GM23338 (cell line): ENCODE measurements at regions not wholly inside any gene's neighbourhood (a gene's known extent, or its start where the extent isn't known, plus 50 kb on each side); places are given as distances from the start of the nearest gene placed in this dataset.

ENCODE experiments used
- ATAC-seq: fragments of 200-7000 bp; cut with Tn5 transposase; 3 replicates; pipeline ENCODE4 v1.9.1; 2020
- DNase-seq: peaks from one replicate; pipeline ENCODE4 v3.0.0-alpha.2; 2015; ENCODE audit warnings: low spot score
- H2AFZ ChIP-seq: fragments of 200-600 bp; sonication (generic); 2 replicates; pipeline ENCODE4 v1.8.0; 2016; ENCODE audit warnings: antibody characterized with exemption, mild to moderate bottlenecking, moderate library complexity
- H3F3A ChIP-seq: fragments of 200-600 bp; sonication (generic); replicated peaks from 2 replicates; pipeline ENCODE4 v1.8.0; 2017; ENCODE audit warnings: antibody characterized with exemption, mixed run types, low read depth
- H3K27ac ChIP-seq: fragments of 200-600 bp; sonication (generic); 2 replicates; pipeline ENCODE4 v1.6.1; 2016; ENCODE audit warnings: low read depth
- H3K27me3 ChIP-seq: fragments of 200-600 bp; sonication (generic); 2 replicates; pipeline ENCODE4 v1.8.0; 2016; ENCODE audit warnings: mild to moderate bottlenecking, mixed run types, moderate library complexity; ENCODE audit not compliant: insufficient read depth
- H3K36me3 ChIP-seq: fragments of 200-600 bp; sonication (generic); 2 replicates; pipeline ENCODE4 v1.8.0; 2016; ENCODE audit warnings: mild to moderate bottlenecking; ENCODE audit not compliant: insufficient read depth
- H3K4me1 ChIP-seq: fragments of 200-600 bp; sonication (generic); 2 replicates; pipeline ENCODE4 v1.8.0; 2016; ENCODE audit warnings: mild to moderate bottlenecking, moderate library complexity; ENCODE audit not compliant: insufficient read depth
- H3K4me2 ChIP-seq: fragments of 200-600 bp; sonication (generic); 2 replicates; pipeline ENCODE4 v1.7.1; 2017; ENCODE audit warnings: mixed run types
- H3K4me3 ChIP-seq: fragments of 200-600 bp; sonication (generic); 2 replicates; pipeline ENCODE4 v1.6.1; 2016; ENCODE audit warnings: mixed run types
- H3K79me2 ChIP-seq: fragments of 200-600 bp; sonication (generic); replicated peaks from 2 replicates; pipeline ENCODE4 v1.8.0; 2017; ENCODE audit warnings: mild to moderate bottlenecking; ENCODE audit not compliant: insufficient read depth
- H3K9me2 ChIP-seq: fragments of 200-600 bp; sonication (generic); 2 replicates; pipeline ENCODE4 v1.8.0; 2017; ENCODE audit not compliant: insufficient read depth
- H4K20me1 ChIP-seq: fragments of 200-600 bp; sonication (generic); replicated peaks from 2 replicates; pipeline ENCODE4 v1.8.0; 2017; ENCODE audit warnings: mild to moderate bottlenecking; ENCODE audit not compliant: insufficient read depth
- H3K27ac Mint-ChIP-seq: 2 replicates; pipeline ENCODE4 v1.8.0; 2020; ENCODE audit warnings: inconsistent platforms, mild to moderate bottlenecking, moderate library complexity, mixed read lengths
- H3K27me3 Mint-ChIP-seq: 3 replicates; pipeline ENCODE4 v1.8.0; 2022; ENCODE audit warnings: low read depth, mild to moderate bottlenecking, moderate library complexity, mixed read lengths, inconsistent platforms; ENCODE audit not compliant: insufficient read depth, poor library complexity
- H3K36me3 Mint-ChIP-seq: 3 replicates; pipeline ENCODE4 v1.8.0; 2021; ENCODE audit warnings: low read depth, mild to moderate bottlenecking, inconsistent platforms, moderate library complexity, mixed read lengths
- H3K4me1 Mint-ChIP-seq: 3 replicates; pipeline ENCODE4 v1.8.0; 2020; ENCODE audit warnings: mild to moderate bottlenecking, inconsistent platforms, mixed read lengths
- H3K4me3 Mint-ChIP-seq: 3 replicates; pipeline ENCODE4 v1.8.0; 2021; ENCODE audit warnings: moderate library complexity, mild to moderate bottlenecking, inconsistent platforms, mixed read lengths
- H3K9me3 Mint-ChIP-seq: 3 replicates; pipeline ENCODE4 v1.8.0; 2020; ENCODE audit warnings: moderate library complexity, mild to moderate bottlenecking, inconsistent platforms, mixed read lengths
- CREB1 ChIP-seq: fragments of 250-450 bp; sonication (Bioruptor Pico); IDR thresholded peaks from 2 replicates; pipeline ENCODE4 v1.5.0; 2020; ENCODE audit warnings: low read depth, mild to moderate bottlenecking, moderate library complexity
- CTCF ChIP-seq, 2 experiments: fragments of 200-600 bp in 1 of 2; sonication (generic) in 1 of 2; conservative IDR thresholded peaks; 2 replicates each; pipeline versions ENCODE4 v1.5.1 to v1.6.1; 2016 to 2017; ENCODE audit warnings: antibody characterized with exemption in 2 of 2, low read depth in 2 of 2, mild to moderate bottlenecking in 2 of 2, moderate library complexity in 1 of 2
- EZH2 ChIP-seq: fragments of 200-600 bp; sonication (generic); IDR thresholded peaks from one replicate; pipeline ENCODE4 v1.8.0; 2017; ENCODE audit warnings: antibody characterized with exemption, mild to moderate bottlenecking, low read depth; ENCODE audit not compliant: unreplicated experiment
- EZH2phosphoT487 ChIP-seq: fragments of 200-600 bp; sonication (generic); IDR thresholded peaks from one replicate; pipeline ENCODE4 v1.8.1; 2018; ENCODE audit warnings: antibody characterized with exemption; ENCODE audit not compliant: unreplicated experiment
- JUNB ChIP-seq: IDR thresholded peaks from one replicate; pipeline ENCODE4 v1.6.1; 2016; ENCODE audit warnings: antibody characterized with exemption; ENCODE audit not compliant: unreplicated experiment
- NANOG ChIP-seq: IDR thresholded peaks from 2 replicates; pipeline ENCODE4 v1.6.1; 2016; ENCODE audit warnings: antibody characterized with exemption, borderline replicate concordance
- POLR2AphosphoS5 ChIP-seq: IDR thresholded peaks from 2 replicates; pipeline ENCODE4 v1.6.1; 2016; ENCODE audit warnings: antibody characterized with exemption, low read depth
- STAT1 ChIP-seq: IDR thresholded peaks from one replicate; pipeline ENCODE4 v1.6.1; 2016; ENCODE audit warnings: antibody characterized with exemption; ENCODE audit not compliant: unreplicated experiment
- ZNF114 ChIP-seq: fragments of 250-450 bp; sonication (Bioruptor Pico); IDR thresholded peaks from 2 replicates; pipeline ENCODE4 v1.5.0; 2020; ENCODE audit warnings: mild to moderate bottlenecking, moderate library complexity
- ZNF331 ChIP-seq: fragments of 250-450 bp; sonication (Bioruptor Pico); IDR thresholded peaks from 2 replicates; pipeline ENCODE4 v1.5.0; 2020; ENCODE audit warnings: low read depth, mild to moderate bottlenecking, moderate library complexity
- TF ChIP-seq, protein P1 (sequence below): IDR thresholded peaks from 2 replicates; pipeline ENCODE4 v1.6.1; 2016; ENCODE audit warnings: antibody characterized with exemption
- TF ChIP-seq, protein P2 (sequence below): IDR thresholded peaks from one replicate; pipeline ENCODE4 v1.6.1; 2018; ENCODE audit warnings: antibody characterized with exemption; ENCODE audit not compliant: unreplicated experiment
- TF ChIP-seq, protein P3 (sequence below): fragments of 250-450 bp; sonication (Bioruptor Pico); IDR thresholded peaks from 2 replicates; pipeline ENCODE4 v1.5.0; 2020; ENCODE audit warnings: mild to moderate bottlenecking, moderate library complexity

DNA sequence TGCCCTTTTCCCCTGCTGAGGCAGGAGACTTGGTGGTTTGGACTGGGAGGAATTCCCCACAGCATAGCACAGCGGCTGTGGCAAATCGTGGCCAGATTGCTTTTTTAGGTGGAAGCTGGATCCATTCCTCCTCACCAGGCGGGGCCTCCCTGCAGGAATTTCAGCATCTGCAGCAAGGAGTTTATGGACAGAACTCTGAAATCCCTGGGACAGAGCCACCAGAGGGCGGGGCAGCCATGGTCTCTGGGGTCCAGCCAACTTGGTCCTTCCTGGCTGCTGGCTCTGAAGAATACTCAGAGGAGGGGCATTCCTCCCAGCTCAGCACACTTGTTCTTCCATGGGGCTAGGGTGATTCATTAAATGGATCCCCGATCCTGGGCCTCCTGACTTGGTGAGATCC lies 794.3 kb downstream of the SH3BGRL start:
- no peaks in the 10 kb centered on the region for H3K79me2 ChIP-seq
- no peak overlapping the region for H3K27ac Mint-ChIP-seq

More for the DNA sequence above, 794.3 kb downstream of the SH3BGRL start:
- no peak for DNase-seq
- Mint-ChIP-seq H3K36me3 (peaks cover 6% of the 10 kb centered on the region; the same call in 2 of the 3 replicates), H3K9me3 (peaks cover 38% of the 10 kb centered on the region), H3K4me1 (no peaks in the 10 kb centered on the region), H3K4me3 (no peak overlapping the region), H3K27me3 (no peaks in the 10 kb centered on the region)
- H3F3A ChIP-seq = no peaks in the 10 kb centered on the region
- H3K4me2 ChIP-seq = no peak overlapping the region
- H3K9me2 ChIP-seq = no peaks in the 10 kb centered on the region
- H2AFZ ChIP-seq = no peak overlapping the region
- H3K27me3 ChIP-seq = no peaks in the 10 kb centered on the region
- H4K20me1 ChIP-seq = no peaks in the 10 kb centered on the region
- TF ChIP-seq, protein P1, sequence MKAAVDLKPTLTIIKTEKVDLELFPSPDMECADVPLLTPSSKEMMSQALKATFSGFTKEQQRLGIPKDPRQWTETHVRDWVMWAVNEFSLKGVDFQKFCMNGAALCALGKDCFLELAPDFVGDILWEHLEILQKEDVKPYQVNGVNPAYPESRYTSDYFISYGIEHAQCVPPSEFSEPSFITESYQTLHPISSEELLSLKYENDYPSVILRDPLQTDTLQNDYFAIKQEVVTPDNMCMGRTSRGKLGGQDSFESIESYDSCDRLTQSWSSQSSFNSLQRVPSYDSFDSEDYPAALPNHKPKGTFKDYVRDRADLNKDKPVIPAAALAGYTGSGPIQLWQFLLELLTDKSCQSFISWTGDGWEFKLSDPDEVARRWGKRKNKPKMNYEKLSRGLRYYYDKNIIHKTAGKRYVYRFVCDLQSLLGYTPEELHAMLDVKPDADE = no peak
- TF ChIP-seq ZNF114 (no peak), CTCF (conservative IDR thresholded peaks at IDR 0.05; ENCODE audit: low read depth in 2 of 2) (no peak), STAT1 (no peak), JUNB (no peak), POLR2AphosphoS5 (no peak), ZNF331 (CRISPR knock-in tag) (no peak), EZH2 (no peak), NANOG (no peak), CREB1 (CRISPR knock-in tag) (no peak), EZH2phosphoT487 (no peak)
- TF ChIP-seq, protein P2, sequence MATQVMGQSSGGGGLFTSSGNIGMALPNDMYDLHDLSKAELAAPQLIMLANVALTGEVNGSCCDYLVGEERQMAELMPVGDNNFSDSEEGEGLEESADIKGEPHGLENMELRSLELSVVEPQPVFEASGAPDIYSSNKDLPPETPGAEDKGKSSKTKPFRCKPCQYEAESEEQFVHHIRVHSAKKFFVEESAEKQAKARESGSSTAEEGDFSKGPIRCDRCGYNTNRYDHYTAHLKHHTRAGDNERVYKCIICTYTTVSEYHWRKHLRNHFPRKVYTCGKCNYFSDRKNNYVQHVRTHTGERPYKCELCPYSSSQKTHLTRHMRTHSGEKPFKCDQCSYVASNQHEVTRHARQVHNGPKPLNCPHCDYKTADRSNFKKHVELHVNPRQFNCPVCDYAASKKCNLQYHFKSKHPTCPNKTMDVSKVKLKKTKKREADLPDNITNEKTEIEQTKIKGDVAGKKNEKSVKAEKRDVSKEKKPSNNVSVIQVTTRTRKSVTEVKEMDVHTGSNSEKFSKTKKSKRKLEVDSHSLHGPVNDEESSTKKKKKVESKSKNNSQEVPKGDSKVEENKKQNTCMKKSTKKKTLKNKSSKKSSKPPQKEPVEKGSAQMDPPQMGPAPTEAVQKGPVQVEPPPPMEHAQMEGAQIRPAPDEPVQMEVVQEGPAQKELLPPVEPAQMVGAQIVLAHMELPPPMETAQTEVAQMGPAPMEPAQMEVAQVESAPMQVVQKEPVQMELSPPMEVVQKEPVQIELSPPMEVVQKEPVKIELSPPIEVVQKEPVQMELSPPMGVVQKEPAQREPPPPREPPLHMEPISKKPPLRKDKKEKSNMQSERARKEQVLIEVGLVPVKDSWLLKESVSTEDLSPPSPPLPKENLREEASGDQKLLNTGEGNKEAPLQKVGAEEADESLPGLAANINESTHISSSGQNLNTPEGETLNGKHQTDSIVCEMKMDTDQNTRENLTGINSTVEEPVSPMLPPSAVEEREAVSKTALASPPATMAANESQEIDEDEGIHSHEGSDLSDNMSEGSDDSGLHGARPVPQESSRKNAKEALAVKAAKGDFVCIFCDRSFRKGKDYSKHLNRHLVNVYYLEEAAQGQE = no peak
- TF ChIP-seq, protein P3, sequence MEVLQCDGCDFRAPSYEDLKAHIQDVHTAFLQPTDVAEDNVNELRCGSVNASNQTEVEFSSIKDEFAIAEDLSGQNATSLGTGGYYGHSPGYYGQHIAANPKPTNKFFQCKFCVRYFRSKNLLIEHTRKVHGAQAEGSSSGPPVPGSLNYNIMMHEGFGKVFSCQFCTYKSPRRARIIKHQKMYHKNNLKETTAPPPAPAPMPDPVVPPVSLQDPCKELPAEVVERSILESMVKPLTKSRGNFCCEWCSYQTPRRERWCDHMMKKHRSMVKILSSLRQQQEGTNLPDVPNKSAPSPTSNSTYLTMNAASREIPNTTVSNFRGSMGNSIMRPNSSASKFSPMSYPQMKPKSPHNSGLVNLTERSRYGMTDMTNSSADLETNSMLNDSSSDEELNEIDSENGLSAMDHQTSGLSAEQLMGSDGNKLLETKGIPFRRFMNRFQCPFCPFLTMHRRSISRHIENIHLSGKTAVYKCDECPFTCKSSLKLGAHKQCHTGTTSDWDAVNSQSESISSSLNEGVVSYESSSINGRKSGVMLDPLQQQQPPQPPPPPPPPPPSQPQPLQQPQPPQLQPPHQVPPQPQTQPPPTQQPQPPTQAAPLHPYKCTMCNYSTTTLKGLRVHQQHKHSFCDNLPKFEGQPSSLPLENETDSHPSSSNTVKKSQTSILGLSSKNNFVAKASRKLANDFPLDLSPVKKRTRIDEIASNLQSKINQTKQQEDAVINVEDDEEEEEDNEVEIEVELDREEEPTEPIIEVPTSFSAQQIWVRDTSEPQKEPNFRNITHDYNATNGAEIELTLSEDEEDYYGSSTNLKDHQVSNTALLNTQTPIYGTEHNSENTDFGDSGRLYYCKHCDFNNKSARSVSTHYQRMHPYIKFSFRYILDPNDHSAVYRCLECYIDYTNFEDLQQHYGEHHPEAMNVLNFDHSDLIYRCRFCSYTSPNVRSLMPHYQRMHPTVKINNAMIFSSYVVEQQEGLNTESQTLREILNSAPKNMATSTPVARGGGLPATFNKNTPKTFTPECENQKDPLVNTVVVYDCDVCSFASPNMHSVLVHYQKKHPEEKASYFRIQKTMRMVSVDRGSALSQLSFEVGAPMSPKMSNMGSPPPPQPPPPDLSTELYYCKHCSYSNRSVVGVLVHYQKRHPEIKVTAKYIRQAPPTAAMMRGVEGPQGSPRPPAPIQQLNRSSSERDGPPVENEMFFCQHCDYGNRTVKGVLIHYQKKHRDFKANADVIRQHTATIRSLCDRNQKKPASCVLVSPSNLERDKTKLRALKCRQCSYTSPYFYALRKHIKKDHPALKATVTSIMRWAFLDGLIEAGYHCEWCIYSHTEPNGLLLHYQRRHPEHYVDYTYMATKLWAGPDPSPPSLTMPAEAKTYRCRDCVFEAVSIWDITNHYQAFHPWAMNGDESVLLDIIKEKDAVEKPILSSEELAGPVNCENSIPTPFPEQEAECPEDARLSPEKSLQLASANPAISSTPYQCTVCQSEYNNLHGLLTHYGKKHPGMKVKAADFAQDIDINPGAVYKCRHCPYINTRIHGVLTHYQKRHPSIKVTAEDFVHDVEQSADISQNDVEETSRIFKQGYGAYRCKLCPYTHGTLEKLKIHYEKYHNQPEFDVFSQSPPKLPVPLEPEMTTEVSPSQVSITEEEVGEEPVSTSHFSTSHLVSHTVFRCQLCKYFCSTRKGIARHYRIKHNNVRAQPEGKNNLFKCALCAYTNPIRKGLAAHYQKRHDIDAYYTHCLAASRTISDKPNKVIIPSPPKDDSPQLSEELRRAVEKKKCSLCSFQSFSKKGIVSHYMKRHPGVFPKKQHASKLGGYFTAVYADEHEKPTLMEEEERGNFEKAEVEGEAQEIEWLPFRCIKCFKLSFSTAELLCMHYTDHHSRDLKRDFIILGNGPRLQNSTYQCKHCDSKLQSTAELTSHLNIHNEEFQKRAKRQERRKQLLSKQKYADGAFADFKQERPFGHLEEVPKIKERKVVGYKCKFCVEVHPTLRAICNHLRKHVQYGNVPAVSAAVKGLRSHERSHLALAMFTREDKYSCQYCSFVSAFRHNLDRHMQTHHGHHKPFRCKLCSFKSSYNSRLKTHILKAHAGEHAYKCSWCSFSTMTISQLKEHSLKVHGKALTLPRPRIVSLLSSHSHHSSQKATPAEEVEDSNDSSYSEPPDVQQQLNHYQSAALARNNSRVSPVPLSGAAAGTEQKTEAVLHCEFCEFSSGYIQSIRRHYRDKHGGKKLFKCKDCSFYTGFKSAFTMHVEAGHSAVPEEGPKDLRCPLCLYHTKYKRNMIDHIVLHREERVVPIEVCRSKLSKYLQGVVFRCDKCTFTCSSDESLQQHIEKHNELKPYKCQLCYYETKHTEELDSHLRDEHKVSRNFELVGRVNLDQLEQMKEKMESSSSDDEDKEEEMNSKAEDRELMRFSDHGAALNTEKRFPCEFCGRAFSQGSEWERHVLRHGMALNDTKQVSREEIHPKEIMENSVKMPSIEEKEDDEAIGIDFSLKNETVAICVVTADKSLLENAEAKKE (CRISPR knock-in tag) = no peak
- ATAC-seq = no peak
- no peaks in the 10 kb centered on the region for H3K36me3 ChIP-seq
- no peak overlapping the region for H3K4me3 ChIP-seq
- no peak overlapping the region for H3K27ac ChIP-seq
- no peaks in the 10 kb centered on the region for H3K4me1 ChIP-seq
